HG02642 (cell line): ENCODE measurements at regions not wholly inside any gene's neighbourhood (a gene's known extent, or its start where the extent isn't known, plus 50 kb on each side); places are given as distances from the start of the nearest gene placed in this dataset.
"Not testable (repeated sequence)": the region's sequence is repeated elsewhere in the genome, so short reads cannot be mapped to it uniquely, and the experiment has no call there.

Experiments
- ATAC-seq: cut with Tn5 transposase; IDR thresholded peaks from one replicate; pipeline ENCODE4 v1.9.1; 2021; ENCODE audit warnings: mild to moderate bottlenecking; ENCODE audit not compliant: unreplicated experiment, poor library complexity

DNA sequence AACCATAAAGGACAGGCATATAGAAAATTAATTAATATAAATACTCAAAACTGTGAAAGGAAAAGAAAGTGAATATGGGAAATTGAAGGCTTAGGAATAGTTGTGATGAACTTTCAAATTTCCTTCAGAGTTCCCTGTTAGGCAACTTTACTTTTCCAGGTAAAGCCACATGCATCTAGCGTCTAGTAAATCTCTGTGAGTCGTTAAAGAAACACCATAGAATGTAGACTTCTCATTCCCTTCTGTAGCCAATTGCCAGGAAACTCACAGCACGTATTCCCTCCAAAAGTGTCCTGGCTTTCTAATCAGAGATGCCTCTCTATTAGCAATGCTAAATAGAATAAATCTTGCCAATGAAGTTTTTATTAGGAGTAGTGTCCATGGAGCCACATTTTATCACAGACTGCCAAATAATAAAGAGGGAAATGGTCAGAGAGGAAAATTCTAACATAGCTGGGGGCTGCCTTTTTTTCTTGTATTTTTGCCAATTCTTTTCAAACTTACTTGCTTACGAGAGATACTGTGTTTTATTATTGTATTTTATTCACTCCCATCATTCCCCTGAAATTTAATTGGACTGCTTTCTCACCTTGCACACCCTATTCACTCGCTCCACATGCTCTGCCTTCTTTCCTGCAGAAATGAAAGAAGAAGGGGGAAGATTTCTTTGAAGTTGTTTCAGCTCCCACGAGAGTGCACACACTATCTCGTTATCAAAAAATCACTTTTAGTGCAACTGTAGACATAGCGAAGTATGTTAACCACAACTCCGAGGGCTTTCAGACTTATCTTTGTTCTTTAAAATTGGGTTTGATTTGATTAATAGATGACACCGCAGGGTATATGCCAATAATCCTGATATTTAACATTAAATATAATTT, 439.0 kb downstream of the CSNK1G3 start:
- ATAC-seq, result no peak

DNA sequence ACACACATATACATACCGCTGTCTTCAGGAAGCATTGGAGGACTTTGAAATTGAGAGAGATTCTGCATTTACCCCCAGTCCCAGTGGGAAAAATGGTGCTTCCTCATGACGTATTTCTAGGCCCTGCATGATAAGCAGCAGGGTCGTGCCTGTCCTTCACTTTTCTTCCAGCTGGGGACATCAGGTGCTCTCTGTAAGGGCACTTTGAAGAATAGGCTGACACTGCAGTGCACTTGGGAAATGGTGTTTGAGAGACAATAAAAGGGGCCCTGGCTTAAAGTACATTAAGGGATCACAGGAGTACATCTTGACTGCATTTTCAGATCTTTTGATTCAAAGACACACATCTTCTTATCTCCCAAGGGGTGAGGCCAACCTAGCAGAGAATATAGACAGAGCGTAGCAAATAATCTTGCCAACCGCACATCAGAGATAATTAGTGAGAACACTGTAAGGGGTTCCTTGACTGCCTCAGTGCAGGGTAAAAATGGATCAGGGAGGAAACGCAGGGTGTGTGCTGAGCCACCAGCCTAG, 437.9 kb downstream of the CSNK1G3 start:
- ATAC-seq, result no peak

- no peak for ATAC-seq
These were observed 437.2 kb downstream of the CSNK1G3 start for GRCh38 chr5:123949043-123949804.

GRCh38 chr5:123947797-123948196, 435.8 kb downstream of the CSNK1G3 start:
- no peak for ATAC-seq

- ATAC-seq, result no peak
These were observed 433.6 kb downstream of the CSNK1G3 start for GRCh38 chr5:123945548-123945947.

- ATAC-seq, result no peak
These were observed 431.2 kb downstream of the CSNK1G3 start for GRCh38 chr5:123943151-123943550.

- ATAC-seq, result no peak
These were observed 428.4 kb downstream of the CSNK1G3 start for GRCh38 chr5:123940416-123940815.

DNA sequence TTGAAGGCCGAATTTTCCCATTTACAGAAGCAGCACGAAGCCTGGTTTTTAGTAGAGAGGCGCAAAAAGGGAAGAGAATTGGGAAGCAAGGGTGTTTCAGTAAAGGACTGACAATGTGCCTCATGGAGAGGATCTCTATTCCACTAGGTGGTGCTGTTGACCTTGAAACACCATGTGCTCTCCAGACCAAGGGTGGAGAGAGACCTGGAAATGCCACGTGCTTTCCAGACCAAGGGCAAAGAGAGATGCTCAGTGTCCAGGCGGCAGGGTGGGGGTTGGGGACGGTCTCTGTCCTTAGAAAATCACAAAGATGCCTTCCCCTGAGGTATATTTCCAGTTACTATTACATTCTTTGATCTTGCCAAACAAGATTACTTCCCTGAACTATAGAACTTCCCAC, 425.3 kb downstream of the CSNK1G3 start:
- no peak for ATAC-seq

- no peak for ATAC-seq
These were observed 424.6 kb downstream of the CSNK1G3 start for GRCh38 chr5:123936548-123936947.

- ATAC-seq, result not testable (repeated sequence)
These were observed 421.8 kb downstream of the CSNK1G3 start for GRCh38 chr5:123933812-123934211.

DNA sequence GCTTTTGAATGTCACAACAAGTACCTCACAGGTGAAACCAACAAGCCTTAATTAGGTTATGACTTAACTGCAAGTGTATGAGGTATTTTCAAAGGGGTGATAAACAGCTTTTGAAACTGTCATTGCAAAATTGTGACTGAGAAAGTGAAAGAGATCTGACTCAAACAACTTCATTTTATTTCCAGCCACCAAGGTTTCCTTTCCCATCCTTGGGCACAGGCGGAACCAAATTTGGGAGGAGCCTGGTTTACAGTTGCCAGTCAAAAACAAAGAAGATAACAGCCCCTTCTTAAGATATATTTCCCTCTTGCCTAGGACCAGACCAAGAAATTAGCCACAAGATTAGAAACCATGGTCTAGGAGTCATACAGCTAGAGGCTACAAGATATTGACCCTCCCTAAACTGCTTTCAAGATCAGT, 417.1 kb downstream of the CSNK1G3 start:
- no peak for ATAC-seq

DNA sequence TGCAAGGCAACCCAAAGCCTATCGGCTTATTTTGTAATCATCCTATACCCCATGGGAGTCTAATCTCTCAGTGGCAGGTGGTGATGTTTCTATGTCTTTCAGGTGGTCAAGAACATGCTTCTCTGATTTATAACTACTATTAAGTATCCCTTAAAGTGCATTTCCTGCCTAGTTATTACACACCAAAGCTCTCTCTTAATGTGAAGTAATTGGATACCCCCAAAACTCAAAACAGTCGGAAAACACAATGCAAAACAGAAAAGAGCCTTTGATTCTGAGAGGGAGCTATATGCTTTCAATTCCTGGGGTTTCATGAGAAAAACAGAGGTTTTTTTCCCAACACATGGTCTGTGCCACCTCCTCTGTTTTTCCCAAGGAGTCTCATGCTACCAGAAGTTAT, 416.4 kb downstream of the CSNK1G3 start:
- no peak for ATAC-seq

DNA sequence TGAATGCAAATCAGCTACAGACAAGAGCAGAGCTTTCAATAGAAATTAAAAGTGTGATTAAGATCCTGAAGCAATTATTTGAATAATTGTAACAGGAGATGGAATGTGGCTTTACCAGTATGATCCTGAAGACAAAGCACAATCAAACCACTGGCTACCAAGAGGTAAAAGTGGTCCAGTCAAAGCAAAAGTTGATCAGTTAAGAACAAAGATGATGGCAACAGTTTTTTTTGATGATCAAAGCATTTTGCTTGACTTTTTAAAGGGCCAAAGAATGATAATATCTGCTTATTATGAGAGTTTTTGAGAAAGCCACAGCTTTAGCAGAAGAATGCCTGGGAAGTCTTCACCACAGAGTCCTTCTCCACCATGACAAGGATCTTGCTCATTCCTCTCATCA, 409.2 kb downstream of the CSNK1G3 start:
- no peak for ATAC-seq

DNA sequence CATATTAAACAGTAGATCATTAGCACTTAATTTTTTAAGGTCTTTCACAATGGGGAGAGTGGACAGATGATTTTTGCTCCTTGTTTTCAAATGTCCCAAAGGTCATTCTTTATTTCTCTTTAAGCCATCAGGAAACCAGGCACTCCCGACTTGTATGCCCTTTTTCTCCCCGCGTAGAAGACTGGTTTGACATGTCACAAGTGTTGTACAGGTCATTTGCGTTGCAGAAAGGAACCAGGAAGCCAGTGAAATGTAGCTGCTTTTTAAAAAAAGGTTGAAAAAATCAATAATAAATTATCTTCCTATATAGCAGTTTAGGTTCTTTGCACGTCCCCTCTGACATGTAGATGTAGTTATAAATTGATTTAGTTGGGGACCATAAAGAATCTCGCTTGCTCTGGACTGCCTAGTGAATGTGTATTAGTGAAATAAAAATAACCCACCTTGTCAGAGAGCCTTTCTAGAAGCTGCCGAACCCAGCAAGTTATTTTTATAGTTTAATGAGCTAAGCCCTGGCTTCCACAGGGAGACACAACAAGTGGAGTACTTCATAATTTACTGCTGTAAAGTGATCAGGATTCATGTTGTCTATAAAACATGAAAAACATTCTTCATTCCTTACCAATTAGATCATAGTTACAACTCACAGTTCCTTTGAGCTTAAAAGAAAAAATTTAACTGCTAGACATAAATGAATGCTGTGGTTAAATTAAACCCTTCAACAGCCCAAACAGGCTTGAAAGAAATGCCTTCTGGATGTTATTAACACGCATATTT, 404.6 kb downstream of the CSNK1G3 start:
- ATAC-seq, result no peak

- ATAC-seq, result no peak
These were observed 402.4 kb downstream of the CSNK1G3 start for GRCh38 chr5:123914333-123914732.

GRCh38 chr5:123907349-123907748, 395.4 kb downstream of the CSNK1G3 start:
- no peak for ATAC-seq

GRCh38 chr5:123906698-123907295, 394.8 kb downstream of the CSNK1G3 start:
- no peak for ATAC-seq

DNA sequence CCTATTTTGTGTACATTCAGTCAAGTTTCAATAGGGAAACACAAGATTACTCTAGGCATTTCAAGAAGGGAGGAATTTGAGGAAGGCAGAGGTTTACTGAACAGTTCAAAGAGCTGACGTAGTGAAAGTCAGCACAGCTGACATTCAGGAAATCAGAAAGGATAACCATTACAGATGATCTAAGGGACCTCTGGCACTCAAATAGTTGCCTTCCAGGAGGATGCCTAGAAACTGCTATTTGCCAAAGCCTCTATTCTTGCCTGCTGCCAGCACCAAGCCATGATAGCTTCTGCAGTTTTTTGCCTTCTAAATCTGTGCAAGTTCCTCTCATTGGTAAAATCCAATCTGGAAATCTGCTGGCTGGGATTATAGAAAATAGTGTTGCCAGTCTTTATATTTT, 373.1 kb downstream of the CSNK1G3 start:
- no peak for ATAC-seq

DNA sequence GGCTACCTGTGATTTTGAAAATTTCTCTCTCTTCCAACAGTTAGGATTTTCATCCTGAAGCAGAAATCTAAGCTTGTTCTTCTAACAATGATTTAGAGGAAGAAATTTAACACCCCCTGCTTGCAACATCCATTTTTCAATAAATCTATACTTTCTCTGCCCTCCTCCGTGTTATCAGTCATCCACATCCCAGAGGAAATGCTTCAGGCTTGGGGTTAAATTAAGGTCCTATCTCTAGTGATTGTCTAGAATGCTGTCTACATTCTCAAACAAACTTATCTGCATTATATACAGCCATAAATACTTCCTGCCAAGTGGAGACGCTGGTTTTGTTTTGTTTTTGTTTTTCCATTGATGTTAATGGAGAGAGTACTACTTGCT, 371.0 kb downstream of the CSNK1G3 start:
- no peak for ATAC-seq

DNA sequence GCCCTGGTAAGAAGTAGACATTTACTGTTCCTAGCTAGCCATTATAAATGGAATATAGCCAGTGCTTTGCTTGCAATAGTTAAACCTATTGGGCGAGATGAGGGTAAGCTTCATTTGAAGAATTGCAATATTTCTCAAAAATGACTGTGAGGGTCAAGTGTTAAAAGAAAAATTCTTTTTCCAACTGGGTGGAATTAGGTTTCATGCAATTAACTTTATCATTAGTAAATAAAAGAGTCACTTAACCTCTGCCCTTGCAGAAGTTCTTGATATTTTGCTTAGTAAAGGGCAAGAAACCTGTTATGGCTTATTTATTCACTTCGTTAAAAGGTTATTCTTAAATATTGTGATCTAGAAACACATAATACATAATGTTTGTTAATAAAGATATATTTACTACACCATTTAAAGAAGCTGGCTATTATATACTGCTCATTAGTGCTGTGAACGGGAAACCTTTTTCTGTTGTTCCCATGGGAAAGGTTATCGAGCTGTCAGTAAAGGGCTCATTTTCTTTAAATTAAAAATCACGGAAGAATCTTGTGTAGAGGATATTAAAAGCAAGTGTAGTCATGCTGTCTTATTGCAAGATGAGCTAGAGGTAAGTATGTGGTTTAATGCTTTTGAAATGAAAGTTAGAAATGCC, 370.5 kb downstream of the CSNK1G3 start:
- no peak for ATAC-seq
